Mesenchymal stem cell (in vitro differentiated cells and primary cell): ENCODE measurements at regions not wholly inside any gene's neighbourhood (a gene's known extent, or its start where the extent isn't known, plus 50 kb on each side); places are given as distances from the start of the nearest gene placed in this dataset.

Experiments
- DNase-seq: peaks from one replicate; pipeline ENCODE4 v3.0.0-alpha.2; 2013
- H2AFZ ChIP-seq: one replicate; pipeline ENCODE4 v1.6.1; 2013; ENCODE audit warnings: low read depth, mild to moderate bottlenecking, control low read depth, inconsistent platforms, low read length, moderate library complexity
- H2AK5ac ChIP-seq: 2 replicates; pipeline ENCODE4 v1.6.1; 2013; ENCODE audit warnings: low read length, moderate library complexity, mild to moderate bottlenecking, inconsistent platforms; ENCODE audit not compliant: severe bottlenecking
- H2BK120ac ChIP-seq: one replicate; pipeline ENCODE4 v1.6.1; 2013; ENCODE audit warnings: low read depth, mild to moderate bottlenecking, inconsistent platforms, low read length, moderate library complexity
- H2BK12ac ChIP-seq, 2 experiments: one replicate each; pipeline ENCODE4 v1.6.1; 2013; ENCODE audit warnings: inconsistent platforms in 2 of 2, low read length in 2 of 2, mild to moderate bottlenecking in 2 of 2, moderate library complexity in 2 of 2, control low read depth in 1 of 2
- H2BK15ac ChIP-seq: one replicate; pipeline ENCODE4 v1.6.1; 2013; ENCODE audit warnings: mild to moderate bottlenecking, low read depth, inconsistent platforms; ENCODE audit not compliant: poor library complexity, severe bottlenecking
- H2BK5ac ChIP-seq: 2 replicates; pipeline ENCODE4 v1.6.1; 2013; ENCODE audit warnings: low read depth, mild to moderate bottlenecking, low read length, control low read depth, inconsistent platforms; ENCODE audit not compliant: poor library complexity, severe bottlenecking
- H3K14ac ChIP-seq, 2 experiments: one replicate each; pipeline ENCODE4 v1.6.1; 2013; ENCODE audit warnings: inconsistent platforms in 2 of 2, low read length in 2 of 2, control low read depth in 1 of 2, mild to moderate bottlenecking in 1 of 2, moderate library complexity in 1 of 2
- H3K18ac ChIP-seq, 2 experiments: one replicate each; pipeline ENCODE4 v1.6.1; 2013; ENCODE audit warnings: inconsistent platforms in 2 of 2, low read length in 2 of 2, control low read depth in 1 of 2, low read depth in 1 of 2, mild to moderate bottlenecking in 1 of 2
- H3K23ac ChIP-seq, 2 experiments: one replicate each; pipeline ENCODE4 v1.6.1; 2013; ENCODE audit warnings: inconsistent platforms in 2 of 2, low read length in 2 of 2, mild to moderate bottlenecking in 2 of 2, moderate library complexity in 2 of 2, control low read depth in 1 of 2
- H3K27ac ChIP-seq: 2 replicates; pipeline ENCODE4 v1.5.1; 2013; ENCODE audit warnings: mild to moderate bottlenecking, moderate library complexity, low read length, control low read depth, inconsistent platforms; ENCODE audit not compliant: poor library complexity, severe bottlenecking
- H3K27me3 ChIP-seq, 2 experiments: 2 replicates each; pipeline versions ENCODE4 v1.6.1 to v1.7.0; 2013; ENCODE audit warnings: low read length in 2 of 2, mild to moderate bottlenecking in 2 of 2, moderate library complexity in 2 of 2, control low read depth in 1 of 2, inconsistent platforms in 1 of 2; ENCODE audit not compliant: control insufficient read depth in 1 of 2, insufficient read depth in 1 of 2
- H3K36me3 ChIP-seq, 2 experiments: 2 replicates each; pipeline versions ENCODE4 v1.6.1 to v1.7.0; 2013; ENCODE audit warnings: low read length in 2 of 2, control low read depth in 1 of 2, inconsistent platforms in 1 of 2, low read depth in 1 of 2, mild to moderate bottlenecking in 1 of 2; ENCODE audit not compliant: insufficient read depth in 2 of 2, control insufficient read depth in 1 of 2
- H3K4ac ChIP-seq, 2 experiments: one replicate each; pipeline ENCODE4 v1.6.1; 2013; ENCODE audit warnings: inconsistent platforms in 2 of 2, low read length in 2 of 2, mild to moderate bottlenecking in 2 of 2, moderate library complexity in 2 of 2, control low read depth in 1 of 2, low read depth in 1 of 2
- H3K4me1 ChIP-seq: 2 replicates; pipeline ENCODE4 v1.6.1; 2013; ENCODE audit warnings: low read depth, low read length, control low read depth; ENCODE audit not compliant: control insufficient read depth, insufficient read depth
- H3K4me2 ChIP-seq: 2 replicates; pipeline ENCODE4 v1.6.1; 2013; ENCODE audit warnings: low read length, mild to moderate bottlenecking, inconsistent platforms; ENCODE audit not compliant: poor library complexity, severe bottlenecking
- H3K4me3 ChIP-seq, 2 experiments: 2 replicates each; pipeline versions ENCODE4 v1.5.1 to v1.7.0; 2013; ENCODE audit warnings: low read length in 2 of 2, mild to moderate bottlenecking in 2 of 2, control low read depth in 1 of 2, low read depth in 1 of 2; ENCODE audit not compliant: insufficient read depth in 1 of 2
- H3K79me1 ChIP-seq: replicated peaks from 2 replicates; pipeline ENCODE4 v1.6.1; 2013; ENCODE audit warnings: mild to moderate bottlenecking, control low read depth, low read length, inconsistent platforms; ENCODE audit not compliant: poor library complexity, severe bottlenecking
- H3K9ac ChIP-seq: 2 replicates; pipeline ENCODE4 v1.7.0; 2013; ENCODE audit warnings: mild to moderate bottlenecking, low read length, moderate library complexity
- H3K9me3 ChIP-seq: 2 replicates; pipeline ENCODE4 v1.7.0; 2013; ENCODE audit warnings: mild to moderate bottlenecking, low read length; ENCODE audit not compliant: control insufficient read depth
- H4K8ac ChIP-seq: one replicate; pipeline ENCODE4 v1.6.1; 2013; ENCODE audit warnings: inconsistent platforms, mild to moderate bottlenecking, low read length, moderate library complexity
- H4K91ac ChIP-seq: one replicate; pipeline ENCODE4 v1.6.1; 2013; ENCODE audit warnings: mild to moderate bottlenecking, low read length, inconsistent platforms
- WGBS: methylation state at CpG from one replicate; pipeline ENCODE4 v1.1.7; 2013; ENCODE audit warnings: mixed read lengths; 5-methylcytosine and 5-hydroxymethylcytosine counted together

DNA sequence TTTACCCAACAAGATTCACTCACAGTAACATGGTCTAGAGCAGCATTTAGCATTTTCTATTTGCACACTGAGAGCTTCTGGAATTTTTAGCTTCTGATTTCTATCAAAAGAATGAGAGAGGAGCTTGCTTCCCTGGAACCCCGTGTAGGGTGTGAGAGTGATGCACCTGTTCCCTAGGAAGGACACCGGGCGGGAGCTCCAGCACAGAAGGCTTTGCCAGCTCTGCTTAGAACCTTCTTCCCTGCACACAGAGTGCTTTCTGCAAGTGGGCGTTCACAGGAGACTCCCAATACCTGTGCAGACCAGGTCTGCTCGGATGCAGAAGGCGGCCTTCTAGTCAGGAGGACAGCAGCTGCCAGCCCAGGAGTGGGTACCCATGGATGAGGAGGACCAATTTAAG, 217.3 kb downstream of the TBXT start:
- Histone ChIP-seq H3K9ac (no peak overlapping the region), H4K8ac (no peak overlapping the region), H3K14ac (no peak overlapping the region), H3K23ac (no peak overlapping the region), H2AFZ (no peak overlapping the region), H3K4ac (no peak overlapping the region), H2BK5ac (no peak overlapping the region), H3K36me3 (no peaks in the 10 kb centered on the region), H4K91ac (no peak overlapping the region), H3K27me3 (no peaks in the 10 kb centered on the region), H2AK5ac (no peak overlapping the region), H3K4me1 (peaks cover 1% of the 10 kb centered on the region), H3K27ac (no peak overlapping the region), H2BK15ac (no peak overlapping the region), H3K4me2 (no peak overlapping the region), H3K4me3 (no peak overlapping the region), H3K9me3 (no peaks in the 10 kb centered on the region), H2BK120ac (no peak overlapping the region), H3K18ac (no peak overlapping the region), H2BK12ac (no peak overlapping the region), H3K79me1 (no peaks in the 10 kb centered on the region)
- DNase-seq, result no peak
- 79% methylated on average over 6 of the region's 6 CpGs for WGBS

GRCh38 chr6:165949324-165949723, 218.3 kb downstream of the TBXT start:
- H2AFZ ChIP-seq, result no peak overlapping the region
- H2AK5ac ChIP-seq, result no peak overlapping the region
- no peak overlapping the region for H3K9ac ChIP-seq
- DNase-seq, result no peak
- H3K27ac ChIP-seq, result no peak overlapping the region
- H2BK12ac ChIP-seq, result no peak overlapping the region
- no peak overlapping the region for H2BK5ac ChIP-seq
- H3K4me1 ChIP-seq, result peaks cover 1% of the 10 kb centered on the region
- no peak overlapping the region for H4K8ac ChIP-seq
- no peaks in the 10 kb centered on the region for H3K79me1 ChIP-seq
- no peak overlapping the region for H3K4me2 ChIP-seq
- H3K18ac ChIP-seq, result no peak overlapping the region
- H3K27me3 ChIP-seq, result no peaks in the 10 kb centered on the region
- 86% methylated on average over 9 of the region's 12 CpGs for WGBS
- H3K4me3 ChIP-seq, result no peak overlapping the region
- H3K36me3 ChIP-seq, result no peaks in the 10 kb centered on the region
- no peaks in the 10 kb centered on the region for H3K9me3 ChIP-seq
- H3K4ac ChIP-seq, result no peak overlapping the region
- no peak overlapping the region for H2BK120ac ChIP-seq
- no peak overlapping the region for H4K91ac ChIP-seq
- H3K23ac ChIP-seq, result no peak overlapping the region
- H3K14ac ChIP-seq, result no peak overlapping the region
- no peak overlapping the region for H2BK15ac ChIP-seq

- Histone ChIP-seq H2AK5ac (no peak overlapping the region), H2BK120ac (no peak overlapping the region), H3K18ac (no peak overlapping the region), H3K27me3 (no peaks in the 10 kb centered on the region), H3K79me1 (no peaks in the 10 kb centered on the region), H2BK5ac (no peak overlapping the region), H3K4me3 (no peak overlapping the region), H3K14ac (no peak overlapping the region), H3K23ac (no peak overlapping the region), H3K27ac (no peak overlapping the region), H2AFZ (no peak overlapping the region), H4K8ac (no peak overlapping the region), H3K4me1 (no peaks in the 10 kb centered on the region), H3K9ac (no peak overlapping the region), H2BK12ac (no peak overlapping the region), H3K4me2 (no peak overlapping the region), H3K36me3 (no peaks in the 10 kb centered on the region), H3K9me3 (no peaks in the 10 kb centered on the region), H4K91ac (no peak overlapping the region), H2BK15ac (no peak overlapping the region), H3K4ac (no peak overlapping the region)
- no peak for DNase-seq
- WGBS, result 64% methylated on average over 1 of the region's 2 CpGs
Observed at GRCh38 chr6:165944002-165944466, 223.6 kb downstream of the TBXT start.

- Histone ChIP-seq H2AK5ac (no peak overlapping the region), H3K36me3 (no peaks in the 10 kb centered on the region), H3K27ac (no peak overlapping the region), H3K9me3 (no peaks in the 10 kb centered on the region), H2BK120ac (no peak overlapping the region), H3K23ac (no peak overlapping the region), H2BK12ac (no peak overlapping the region), H3K27me3 (no peaks in the 10 kb centered on the region), H3K4me2 (no peak overlapping the region), H4K8ac (no peak overlapping the region), H3K4ac (no peak overlapping the region), H3K18ac (no peak overlapping the region), H4K91ac (no peak overlapping the region), H3K79me1 (no peaks in the 10 kb centered on the region), H3K9ac (no peak overlapping the region), H2BK5ac (no peak overlapping the region), H3K14ac (no peak overlapping the region), H3K4me1 (no peaks in the 10 kb centered on the region), H3K4me3 (no peak overlapping the region), H2AFZ (no peak overlapping the region), H2BK15ac (no peak overlapping the region)
- no peak for DNase-seq
- WGBS, result 60% methylated on average over 3 of the region's 4 CpGs
Observed at GRCh38 chr6:165941786-165942185, 225.9 kb downstream of the TBXT start.
